Neutrophil (primary cell): ENCODE measurements at regions not wholly inside any gene's neighbourhood (a gene's known extent, or its start where the extent isn't known, plus 50 kb on each side); places are given as distances from the start of the nearest gene placed in this dataset.

Experiments used
- H3K27ac ChIP-seq: fragments of 200-600 bp; sonication (generic); 2 replicates; pipeline ENCODE4 v1.5.1; 2016; ENCODE audit warnings: mild to moderate bottlenecking, moderate library complexity
- H3K27me3 ChIP-seq: fragments of 200-600 bp; sonication (generic); 2 replicates; pipeline ENCODE4 v1.6.0; 2016; ENCODE audit warnings: mild to moderate bottlenecking
- H3K36me3 ChIP-seq: fragments of 200-600 bp; sonication (generic); 2 replicates; pipeline ENCODE4 v1.5.1; 2017
- H3K4me1 ChIP-seq, 2 experiments: fragments of 200-600 bp in 1 of 2; sonication (generic) in 1 of 2; 1 replicate in 1 of 2; 2 replicates in 1 of 2; pipeline versions ENCODE4 v1.5.1 to v1.6.1; 2013 to 2016; ENCODE audit warnings: low read depth in 1 of 2, low read length in 1 of 2, mild to moderate bottlenecking in 1 of 2, moderate library complexity in 1 of 2; ENCODE audit not compliant: control insufficient read depth in 1 of 2, insufficient read depth in 1 of 2
- H3K4me3 ChIP-seq, 2 experiments: fragments of 200-600 bp in 1 of 2; sonication (generic) in 1 of 2; 1 replicate in 1 of 2; 2 replicates in 1 of 2; pipeline ENCODE4 v1.5.1; 2013 to 2016; ENCODE audit warnings: low read depth in 1 of 2, low read length in 1 of 2, mild to moderate bottlenecking in 1 of 2, moderate library complexity in 1 of 2
- H3K9me3 ChIP-seq: fragments of 200-600 bp; sonication (generic); 2 replicates; pipeline ENCODE4 v1.5.1; 2016
- CTCF ChIP-seq: fragments of 200-600 bp; sonication (generic); IDR thresholded peaks from 2 replicates; pipeline ENCODE4 v1.5.1; 2016; ENCODE audit warnings: antibody characterized with exemption

GRCh38 chr9:118104363-118104762 is 400.2 kb downstream of the TLR4 start:
- no peaks in the 10 kb centered on the region for H3K9me3 ChIP-seq
- H3K27ac ChIP-seq = no peak overlapping the region
- H3K36me3 ChIP-seq = no peaks in the 10 kb centered on the region
- H3K4me1 ChIP-seq = no peaks in the 10 kb centered on the region
- no peak for TF ChIP-seq CTCF
- no peak overlapping the region for H3K4me3 ChIP-seq
- no peaks in the 10 kb centered on the region for H3K27me3 ChIP-seq

- no peaks in the 10 kb centered on the region for H3K4me1 ChIP-seq
- H3K27ac ChIP-seq = no peak overlapping the region
- H3K4me3 ChIP-seq = no peak overlapping the region
- TF ChIP-seq CTCF = no peak
- H3K9me3 ChIP-seq = no peaks in the 10 kb centered on the region
- H3K27me3 ChIP-seq = no peaks in the 10 kb centered on the region
- H3K36me3 ChIP-seq = no peaks in the 10 kb centered on the region
Observed at GRCh38 chr9:118108971-118109370, 404.8 kb downstream of the TLR4 start.

- H3K27me3 ChIP-seq = no peaks in the 10 kb centered on the region
- no peaks in the 10 kb centered on the region for H3K36me3 ChIP-seq
- no peak for TF ChIP-seq CTCF
Observed at GRCh38 chr9:118109542-118109941, 405.3 kb downstream of the TLR4 start.

GRCh38 chr9:118121361-118121760 is 417.2 kb downstream of the TLR4 start:
- no peak overlapping the region for H3K4me3 ChIP-seq
- no peaks in the 10 kb centered on the region for H3K27me3 ChIP-seq
- no peak for TF ChIP-seq CTCF
- H3K36me3 ChIP-seq = no peaks in the 10 kb centered on the region
- H3K9me3 ChIP-seq = no peaks in the 10 kb centered on the region
- no peak overlapping the region for H3K27ac ChIP-seq
- H3K4me1 ChIP-seq = no peaks in the 10 kb centered on the region

More at GRCh38 chr9:118109542-118109941, 405.3 kb downstream of the TLR4 start:
- no peak overlapping the region for H3K4me3 ChIP-seq
- H3K27ac ChIP-seq = no peak overlapping the region
- H3K9me3 ChIP-seq = no peaks in the 10 kb centered on the region
- H3K4me1 ChIP-seq = no peaks in the 10 kb centered on the region

- no peak overlapping the region for H3K27ac ChIP-seq
- H3K27me3 ChIP-seq = no peaks in the 10 kb centered on the region
- H3K4me3 ChIP-seq = no peak overlapping the region
- H3K4me1 ChIP-seq = no peaks in the 10 kb centered on the region
- H3K36me3 ChIP-seq = no peaks in the 10 kb centered on the region
- no peaks in the 10 kb centered on the region for H3K9me3 ChIP-seq
- TF ChIP-seq CTCF = no peak
Observed at GRCh38 chr9:118128313-118128712, 424.1 kb downstream of the TLR4 start.

GRCh38 chr9:118129541-118129940 is 425.3 kb downstream of the TLR4 start:
- Histone ChIP-seq H3K4me3 (no peak overlapping the region), H3K27ac (no peak overlapping the region), H3K27me3 (no peaks in the 10 kb centered on the region), H3K4me1 (no peaks in the 10 kb centered on the region), H3K9me3 (no peaks in the 10 kb centered on the region), H3K36me3 (no peaks in the 10 kb centered on the region)
- no peak for TF ChIP-seq CTCF
